Endothelial cell of umbilical vein (primary cell): ENCODE measurements at regions not wholly inside any gene's neighbourhood (a gene's known extent, or its start where the extent isn't known, plus 50 kb on each side); places are given as distances from the start of the nearest gene placed in this dataset.

Experiments
- BruUV-seq: library from RNA; stranded (reverse); fragments of 400-500 nt; replicated peaks from 2 replicates; lab custom pipeline; 2021; lab: Mats Ljungman, UMichigan
- CTCF ChIA-PET: fragments of 300-600, 350-600 bp; sonication (Branson Sonifier 250); formaldehyde crosslinking; loops from one replicate; lab custom pipeline; 2021; ENCODE audit warnings: antibody characterized with exemption, inconsistent platforms; lab: Charles Lee
- POLR2A ChIA-PET: fragments of 300-600, 350-600 bp; sonication (Branson Sonifier 250); formaldehyde crosslinking; loops from one replicate; lab custom pipeline; 2021; ENCODE audit warnings: antibody characterized with exemption, inconsistent platforms; lab: Charles Lee
- DNase-seq: peaks from one replicate; pipeline ENCODE4 v3.0.0-alpha.2; 2011; ENCODE audit warnings: low read depth, low spot score
- FAIRE-seq: peaks from 2 replicates; lab custom pipeline; 2011; peaks lifted over from hg19 to GRCh38; lab: Jason Lieb, UNC
- H2AFZ ChIP-seq: 2 replicates; pipeline ENCODE4 v1.6.0; 2012; ENCODE audit warnings: low read depth, low read length, control low read depth, inconsistent platforms
- H3K27ac ChIP-seq: 2 replicates; pipeline ENCODE4 v1.5.1; 2011; ENCODE audit warnings: low read depth, mild to moderate bottlenecking, control low read depth, low read length, moderate library complexity; ENCODE audit not compliant: insufficient read depth
- H3K27me3 ChIP-seq, 2 experiments: 2 replicates each; pipeline versions ENCODE4 v1.6.0 to v1.6.1; 2011; ENCODE audit warnings: low read length in 2 of 2, mixed read lengths in 1 of 2; ENCODE audit not compliant: control insufficient read depth in 2 of 2, insufficient read depth in 2 of 2
- H3K36me3 ChIP-seq, 2 experiments: 2 replicates in 1 of 2; 3 replicates in 1 of 2; pipeline ENCODE4 v1.5.1; 2011; ENCODE audit warnings: low read length in 2 of 2, mild to moderate bottlenecking in 1 of 2, moderate library complexity in 1 of 2; ENCODE audit not compliant: control insufficient read depth in 2 of 2, insufficient read depth in 2 of 2; ENCODE audit errors: extremely low read depth in 1 of 2
- H3K4me1 ChIP-seq: 3 replicates; pipeline ENCODE4 v1.5.1; 2011; ENCODE audit warnings: mild to moderate bottlenecking, low read length; ENCODE audit not compliant: control insufficient read depth, insufficient read depth; ENCODE audit errors: extremely low read depth
- H3K4me2 ChIP-seq: 2 replicates; pipeline ENCODE4 v1.6.1; 2011; ENCODE audit warnings: low read length, control low read depth, mixed read lengths; ENCODE audit not compliant: insufficient read depth
- H3K4me3 ChIP-seq, 3 experiments: fragments of 200-600 bp in 1 of 3; sonication (generic), shearing (Covaris generic) in 1 of 3; replicated peaks in 1 of 3; 2 replicates each; pipeline ENCODE4 v1.5.1; 2011 to 2016; ENCODE audit warnings: control low read depth in 3 of 3, low read length in 3 of 3, mild to moderate bottlenecking in 2 of 3, inconsistent platforms in 1 of 3, low read depth in 1 of 3, moderate library complexity in 1 of 3; ENCODE audit not compliant: insufficient read depth in 1 of 3
- H3K79me2 ChIP-seq: 2 replicates; pipeline ENCODE4 v1.6.0; 2012; ENCODE audit warnings: low read length, inconsistent platforms; ENCODE audit not compliant: control insufficient read depth, insufficient read depth
- H3K9ac ChIP-seq: replicated peaks from 2 replicates; pipeline ENCODE3; 2011; ENCODE audit warnings: low read length, control low read depth; ENCODE audit not compliant: insufficient read depth; ENCODE audit errors: extremely low read depth
- H3K9me1 ChIP-seq: replicated peaks from 3 replicates; pipeline ENCODE4 v1.6.0; 2011; ENCODE audit warnings: mild to moderate bottlenecking, low read length; ENCODE audit not compliant: control insufficient read depth, insufficient read depth; ENCODE audit errors: extremely low read depth
- H3K9me3 ChIP-seq: replicated peaks from 2 replicates; pipeline ENCODE4 v1.5.1; 2012; ENCODE audit warnings: low read length, inconsistent platforms; ENCODE audit not compliant: control insufficient read depth, insufficient read depth
- H4K20me1 ChIP-seq: replicated peaks from 2 replicates; pipeline ENCODE3; 2011; ENCODE audit warnings: mild to moderate bottlenecking, low read length; ENCODE audit not compliant: control insufficient read depth, insufficient read depth; ENCODE audit errors: extremely low read depth
- CTCF ChIP-seq, 2 donors: IDR thresholded peaks; 1 replicate in 1 of 2; 2 replicates in 1 of 2; pipeline ENCODE4 v1.5.1; 2011; ENCODE audit warnings: low read length in 2 of 2, mild to moderate bottlenecking in 2 of 2, moderate library complexity in 2 of 2, control low read depth in 1 of 2, inconsistent platforms in 1 of 2, low read depth in 1 of 2; ENCODE audit not compliant: insufficient read depth in 1 of 2; ENCODE audit errors: extremely low read depth in 1 of 2
- EZH2 ChIP-seq: IDR thresholded peaks from 2 replicates; pipeline ENCODE4 v1.6.1; 2012; ENCODE audit warnings: borderline replicate concordance, low read depth, mild to moderate bottlenecking, moderate library complexity, low read length, inconsistent platforms; ENCODE audit not compliant: severe bottlenecking
- FOS ChIP-seq: IDR thresholded peaks from 2 replicates; pipeline ENCODE4 v1.6.1; 2011; ENCODE audit warnings: mild to moderate bottlenecking, low read length, moderate library complexity, borderline replicate concordance; ENCODE audit not compliant: insufficient read depth
- GATA2 ChIP-seq: IDR thresholded peaks from 2 replicates; pipeline ENCODE4 v1.7.0; 2011; ENCODE audit warnings: low read depth, mild to moderate bottlenecking, moderate library complexity, mixed read lengths, low read length; ENCODE audit not compliant: insufficient read length, insufficient read depth
- JUN ChIP-seq: IDR thresholded peaks from 2 replicates; pipeline ENCODE4 v1.6.1; 2011; ENCODE audit warnings: borderline replicate concordance, low read depth; ENCODE audit not compliant: insufficient read length, insufficient read depth
- MAX ChIP-seq: IDR thresholded peaks from 2 replicates; pipeline ENCODE4 v1.6.1; 2011; ENCODE audit not compliant: insufficient read depth, insufficient read length
- MYC ChIP-seq: IDR thresholded peaks from one replicate; pipeline ENCODE4 v1.6.1; 2011; ENCODE audit warnings: mild to moderate bottlenecking, low read depth, low read length
- POLR2A ChIP-seq: IDR thresholded peaks from 2 replicates; pipeline ENCODE4 v1.6.1; 2012; ENCODE audit warnings: low read depth, mild to moderate bottlenecking, control low read depth, low read length
- POLR2AphosphoS5 ChIP-seq: IDR thresholded peaks from 2 replicates; pipeline ENCODE4 v1.6.1; 2012; ENCODE audit warnings: low read depth, mild to moderate bottlenecking, control low read depth, low read length, moderate library complexity; ENCODE audit not compliant: insufficient read depth
- dilution Hi-C: fragments of 300-500 bp; cut with MboI; formaldehyde crosslinking; loops from one replicate; pipeline ENCODE4 v1.15.0; 2019; ENCODE audit warnings: low sequenced_read_pairs; ENCODE audit not compliant: extremely low pct_ligation_motif_present
- intact Hi-C: fragments of 100-400 bp; cut with micrococcal nuclease; formaldehyde crosslinking; loops from one replicate; pipeline ENCODE4 v1.10.0; 2022

GRCh38 chr7:46784732-46785131 lies 797.2 kb downstream of the TNS3 start:
- H3K9me1 ChIP-seq: no peaks in the 10 kb centered on the region
- peaks cover 13% of the 10 kb centered on the region for H3K4me1 ChIP-seq
- no TSS peak for BruUV-seq
- no peaks in the 10 kb centered on the region for H3K9me3 ChIP-seq
- FAIRE-seq: peak; percentile 75
- H3K4me3 ChIP-seq: no peak overlapping the region
- ChIA-PET POLR2A (no interaction called here), CTCF (interaction anchor here (1.2 kb wide), 1 partner anchor 862 kb away, joined by 5 read pairs; no protein-coding TSS in a partner anchor)
- intact Hi-C loops (loop anchor here (2.0 to 5.0 kb wide), 3 partner anchors 54 to 253 kb away; no protein-coding TSS in a partner anchor), dilution Hi-C loops (no loop called here)
- DNase-seq: peak; percentile 91
- no peaks in the 10 kb centered on the region for H3K79me2 ChIP-seq
- no peaks in the 10 kb centered on the region for H3K27me3 ChIP-seq
- H3K4me2 ChIP-seq: peak overlapping the region; percentile 50
- peak overlapping the region; percentile 45 for H3K27ac ChIP-seq
- H3K36me3 ChIP-seq: no peaks in the 10 kb centered on the region
- H2AFZ ChIP-seq: no peak overlapping the region
- no peaks in the 10 kb centered on the region for H4K20me1 ChIP-seq
- no peak overlapping the region for H3K9ac ChIP-seq
- no peak for TF ChIP-seq CTCF (IDR thresholded peaks at IDR 0.05; ENCODE audit: extremely low read depth in 1 of 2, insufficient read depth in 1 of 2, low read depth in 1 of 2, low read length in 2 of 2)
- TF ChIP-seq MYC: no peak
- TF ChIP-seq JUN: peak; percentile 87
- peak; percentile 39 for TF ChIP-seq POLR2AphosphoS5
- TF ChIP-seq MAX: no peak
- TF ChIP-seq EZH2: no peak
- TF ChIP-seq POLR2A: no peak
- TF ChIP-seq GATA2: peak; percentile 44
- TF ChIP-seq FOS: peak; percentile 96
